Chondrocyte (in vitro differentiated cells): ENCODE measurements at regions not wholly inside any gene's neighbourhood (a gene's known extent, or its start where the extent isn't known, plus 50 kb on each side); places are given as distances from the start of the nearest gene placed in this dataset.
"Not testable (repeated sequence)": the region's sequence is repeated elsewhere in the genome, so short reads cannot be mapped to it uniquely, and the experiment has no call there.

Source experiments
- DNase-seq: peaks from one replicate; pipeline ENCODE4 v3.0.0; 2021; ENCODE audit warnings: mixed read lengths, low spot score
- H3K27ac Mint-ChIP-seq: one replicate; pipeline ENCODE4 v1.8.0; 2021; ENCODE audit warnings: mild to moderate bottlenecking, moderate library complexity, mixed read lengths; ENCODE audit not compliant: unreplicated experiment
- H3K27me3 Mint-ChIP-seq: 2 replicates; pipeline ENCODE4 v1.8.0; 2021; ENCODE audit warnings: low read depth, mixed read lengths
- H3K36me3 Mint-ChIP-seq: 2 replicates; pipeline ENCODE4 v1.8.0; 2021; ENCODE audit warnings: low read depth, mixed read lengths
- H3K4me1 Mint-ChIP-seq: 2 replicates; pipeline ENCODE4 v1.8.0; 2021; ENCODE audit warnings: low read depth, mild to moderate bottlenecking, mixed read lengths
- H3K4me3 Mint-ChIP-seq: one replicate; pipeline ENCODE4 v1.8.0; 2021; ENCODE audit warnings: mild to moderate bottlenecking, moderate library complexity, mixed read lengths; ENCODE audit not compliant: unreplicated experiment
- H3K9me3 Mint-ChIP-seq: 2 replicates; pipeline ENCODE4 v1.8.0; 2021; ENCODE audit warnings: low read depth, mixed read lengths
- TF ChIP-seq, protein P1 (sequence below): fragments of 200-600 bp; sonication (generic); IDR thresholded peaks from 2 replicates; pipeline ENCODE4 v1.5.0; 2021; ENCODE audit warnings: antibody characterized with exemption, mild to moderate bottlenecking, moderate library complexity

DNA sequence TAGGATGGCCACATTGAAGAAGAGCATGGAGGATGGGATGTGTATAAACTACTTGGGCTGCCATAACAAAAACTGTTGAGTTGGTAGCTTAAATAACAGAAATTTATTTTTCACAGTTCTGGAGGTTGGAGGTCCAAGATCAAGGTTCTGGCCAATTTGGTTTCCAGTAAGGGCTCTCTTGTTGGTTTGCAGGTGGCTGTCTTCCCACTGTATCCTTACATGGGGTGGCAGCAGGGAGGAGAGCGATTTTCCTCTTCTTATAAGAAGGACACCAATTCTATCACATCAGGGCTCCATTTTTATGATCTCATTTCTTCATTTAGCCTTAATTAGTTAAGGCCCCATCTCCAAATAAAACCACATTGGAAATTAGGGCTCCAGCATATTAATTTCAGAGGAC is 465.7 kb downstream of the GADD45G start:
- Mint-ChIP-seq H3K27ac (no peak overlapping the region), H3K4me1 (no peaks in the 10 kb centered on the region), H3K36me3 (no peaks in the 10 kb centered on the region), H3K4me3 (no peak overlapping the region), H3K9me3 (no peaks in the 10 kb centered on the region), H3K27me3 (peaks cover 27% of the 10 kb centered on the region)
- DNase-seq, result no peak
- TF ChIP-seq, protein P1, sequence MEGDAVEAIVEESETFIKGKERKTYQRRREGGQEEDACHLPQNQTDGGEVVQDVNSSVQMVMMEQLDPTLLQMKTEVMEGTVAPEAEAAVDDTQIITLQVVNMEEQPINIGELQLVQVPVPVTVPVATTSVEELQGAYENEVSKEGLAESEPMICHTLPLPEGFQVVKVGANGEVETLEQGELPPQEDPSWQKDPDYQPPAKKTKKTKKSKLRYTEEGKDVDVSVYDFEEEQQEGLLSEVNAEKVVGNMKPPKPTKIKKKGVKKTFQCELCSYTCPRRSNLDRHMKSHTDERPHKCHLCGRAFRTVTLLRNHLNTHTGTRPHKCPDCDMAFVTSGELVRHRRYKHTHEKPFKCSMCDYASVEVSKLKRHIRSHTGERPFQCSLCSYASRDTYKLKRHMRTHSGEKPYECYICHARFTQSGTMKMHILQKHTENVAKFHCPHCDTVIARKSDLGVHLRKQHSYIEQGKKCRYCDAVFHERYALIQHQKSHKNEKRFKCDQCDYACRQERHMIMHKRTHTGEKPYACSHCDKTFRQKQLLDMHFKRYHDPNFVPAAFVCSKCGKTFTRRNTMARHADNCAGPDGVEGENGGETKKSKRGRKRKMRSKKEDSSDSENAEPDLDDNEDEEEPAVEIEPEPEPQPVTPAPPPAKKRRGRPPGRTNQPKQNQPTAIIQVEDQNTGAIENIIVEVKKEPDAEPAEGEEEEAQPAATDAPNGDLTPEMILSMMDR, result no peak

DNA sequence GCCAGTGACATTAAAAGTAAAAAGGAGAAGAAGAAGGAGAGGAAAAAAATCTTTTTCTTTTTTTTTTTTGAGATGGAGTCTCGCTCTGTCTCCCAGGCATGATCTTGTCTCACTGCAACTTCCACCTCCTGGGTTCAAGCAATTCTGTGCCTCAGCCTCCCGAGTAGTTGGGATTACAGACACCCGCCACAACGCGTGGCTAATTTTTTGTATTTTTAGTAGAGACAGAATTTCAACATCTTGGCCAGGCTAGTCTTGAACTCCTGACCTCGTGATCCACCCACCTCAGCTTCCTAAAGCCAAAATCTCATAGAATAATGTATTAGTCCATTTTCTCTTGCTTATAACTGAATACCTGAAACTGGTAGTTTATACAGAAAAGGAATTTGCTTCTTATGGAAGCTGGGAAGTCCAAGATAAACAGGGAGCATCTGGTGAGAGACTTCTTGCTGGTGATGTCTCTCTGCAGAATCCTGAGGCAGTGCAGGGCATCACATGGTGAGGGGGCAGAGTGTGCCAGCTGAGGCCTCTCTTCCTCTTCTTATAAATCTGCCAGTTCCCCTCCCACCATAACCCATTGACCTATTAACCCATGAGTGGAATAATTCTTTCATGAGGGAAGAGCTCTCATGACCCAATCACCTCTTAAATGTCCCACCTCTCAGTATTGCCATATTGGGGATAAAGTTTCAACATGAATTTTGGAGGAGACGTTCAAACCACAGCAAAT is 466.3 kb downstream of the GADD45G start:
- H3K36me3 Mint-ChIP-seq, result no peaks in the 10 kb centered on the region
- TF ChIP-seq, protein P1, result no peak
- no peaks in the 10 kb centered on the region for H3K9me3 Mint-ChIP-seq
- no peaks in the 10 kb centered on the region for H3K4me1 Mint-ChIP-seq
- no peak for DNase-seq
- peaks cover 33% of the 10 kb centered on the region for H3K27me3 Mint-ChIP-seq
- H3K27ac Mint-ChIP-seq, result no peak overlapping the region
- H3K4me3 Mint-ChIP-seq, result no peak overlapping the region

DNA sequence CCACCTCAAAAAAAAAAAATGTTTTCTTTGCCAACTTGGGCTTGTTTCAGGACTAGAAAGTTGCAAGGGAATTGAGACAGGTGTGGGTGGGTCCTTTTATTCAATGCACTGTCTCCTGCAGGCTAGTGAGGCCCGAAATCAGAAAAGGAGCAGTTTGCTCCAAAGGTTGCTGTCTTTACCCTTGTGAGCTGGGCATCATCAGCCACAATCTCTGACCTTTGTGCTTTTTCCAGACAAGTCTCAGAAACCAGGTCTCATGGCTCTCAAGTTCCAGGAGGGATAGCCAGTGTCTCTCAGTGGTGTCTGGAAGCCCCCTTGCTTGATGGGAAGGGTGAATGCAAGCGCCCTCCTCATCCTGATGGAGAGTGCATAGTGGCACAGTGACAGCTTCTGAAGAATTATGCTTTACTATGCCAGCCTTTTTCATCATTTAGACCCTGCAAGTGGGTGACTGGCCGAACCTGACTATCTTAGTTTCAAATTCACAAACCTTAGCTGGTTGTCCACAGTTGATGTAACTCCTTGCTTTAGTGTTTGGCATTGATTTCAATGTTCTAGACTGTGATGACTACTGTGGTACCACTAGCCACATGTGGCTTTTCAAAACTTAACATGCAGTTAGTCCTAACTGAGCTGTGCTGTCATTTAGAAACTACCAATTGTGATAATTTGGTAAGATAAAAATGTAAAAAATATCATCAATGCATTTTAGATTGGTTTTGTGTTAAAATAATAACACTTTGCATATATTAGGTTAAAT is 468.6 kb downstream of the GADD45G start:
- Mint-ChIP-seq H3K36me3 (no peaks in the 10 kb centered on the region), H3K27ac (no peak overlapping the region), H3K4me1 (no peaks in the 10 kb centered on the region), H3K27me3 (peaks cover 42% of the 10 kb centered on the region), H3K9me3 (no peaks in the 10 kb centered on the region), H3K4me3 (no peak overlapping the region)
- no peak for DNase-seq
- TF ChIP-seq, protein P1, result no peak

DNA sequence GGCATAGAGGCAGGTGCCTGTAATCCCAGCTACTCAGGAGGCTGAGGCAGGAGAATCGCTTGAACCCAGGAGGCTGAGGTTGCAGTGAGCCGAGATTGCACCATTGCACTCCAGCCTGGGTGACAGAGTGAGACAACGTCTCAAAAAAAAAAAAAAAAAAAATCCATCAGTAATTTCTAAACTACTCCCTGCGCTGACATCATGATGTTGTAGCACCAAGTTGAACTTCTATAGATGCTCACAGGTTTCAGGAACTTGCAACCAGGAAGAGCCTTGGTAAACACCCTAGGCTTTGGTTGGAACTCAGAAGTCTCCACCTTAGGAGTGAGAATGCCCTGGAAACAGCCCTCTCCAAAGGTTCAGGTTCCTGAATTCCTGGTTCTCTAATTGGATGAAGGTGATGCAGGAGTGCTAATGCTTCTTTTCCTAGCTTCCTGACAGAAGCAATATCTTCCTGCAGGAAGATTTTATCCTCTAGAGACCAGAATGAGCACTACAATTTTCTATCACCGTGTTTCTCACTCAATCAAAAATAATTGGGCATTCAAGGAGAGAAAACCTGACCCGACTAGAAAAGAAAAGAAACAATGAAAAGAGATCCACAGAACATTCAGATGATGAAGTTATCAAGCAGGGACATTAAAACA is 469.6 kb downstream of the GADD45G start:
- H3K4me3 Mint-ChIP-seq, result no peak overlapping the region
- TF ChIP-seq, protein P1, result no peak
- no peaks in the 10 kb centered on the region for H3K36me3 Mint-ChIP-seq
- peaks cover 38% of the 10 kb centered on the region for H3K27me3 Mint-ChIP-seq
- no peak overlapping the region for H3K27ac Mint-ChIP-seq
- no peaks in the 10 kb centered on the region for H3K9me3 Mint-ChIP-seq
- no peaks in the 10 kb centered on the region for H3K4me1 Mint-ChIP-seq
- no peak for DNase-seq

DNA sequence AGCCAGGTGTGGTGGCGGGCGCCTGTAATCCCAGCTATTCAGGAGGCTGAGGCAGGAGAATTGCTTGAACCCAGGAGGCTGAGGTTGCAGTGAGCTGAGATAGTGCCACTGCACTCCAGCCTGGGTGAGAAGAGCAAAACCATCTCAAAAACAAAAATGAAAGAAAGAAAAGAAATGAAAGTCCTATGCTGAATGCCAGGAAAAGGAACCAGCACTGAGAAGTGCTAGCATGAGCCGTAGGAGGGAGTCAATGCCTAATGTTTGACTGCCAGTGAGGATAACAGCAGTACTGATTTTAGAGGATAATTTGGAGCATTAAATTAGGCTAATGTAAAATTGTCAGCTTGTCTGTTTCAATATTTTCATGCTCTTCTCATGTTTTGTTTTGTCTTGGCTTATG is 472.8 kb downstream of the GADD45G start:
- peaks cover 40% of the 10 kb centered on the region for H3K27me3 Mint-ChIP-seq
- H3K36me3 Mint-ChIP-seq, H3K27ac Mint-ChIP-seq, H3K4me3 Mint-ChIP-seq, H3K9me3 Mint-ChIP-seq, DNase-seq, H3K4me1 Mint-ChIP-seq: not testable (repeated sequence)
